Hepatocyte (in vitro differentiated cells): ENCODE measurements at regions not wholly inside any gene's neighbourhood (a gene's known extent, or its start where the extent isn't known, plus 50 kb on each side); places are given as distances from the start of the nearest gene placed in this dataset.

Source experiments
- EZH2 ChIP-seq: fragments of 200-600 bp; sonication (generic); IDR thresholded peaks from 2 replicates; pipeline ENCODE4 v1.6.1; 2016; ENCODE audit warnings: antibody characterized with exemption, mild to moderate bottlenecking, borderline replicate concordance
- EZH2phosphoT487 ChIP-seq: fragments of 200-600 bp; sonication (generic); IDR thresholded peaks from one replicate; pipeline ENCODE4 v1.6.1; 2018; ENCODE audit warnings: antibody characterized with exemption, mild to moderate bottlenecking, low read depth, moderate library complexity; ENCODE audit not compliant: unreplicated experiment, severe bottlenecking
- TF ChIP-seq, protein P1 (sequence below): fragments of 200-600 bp; sonication (generic); IDR thresholded peaks from 2 replicates; pipeline ENCODE4 v1.5.1; 2016; ENCODE audit warnings: antibody characterized with exemption, mild to moderate bottlenecking; ENCODE audit not compliant: poor library complexity

DNA sequence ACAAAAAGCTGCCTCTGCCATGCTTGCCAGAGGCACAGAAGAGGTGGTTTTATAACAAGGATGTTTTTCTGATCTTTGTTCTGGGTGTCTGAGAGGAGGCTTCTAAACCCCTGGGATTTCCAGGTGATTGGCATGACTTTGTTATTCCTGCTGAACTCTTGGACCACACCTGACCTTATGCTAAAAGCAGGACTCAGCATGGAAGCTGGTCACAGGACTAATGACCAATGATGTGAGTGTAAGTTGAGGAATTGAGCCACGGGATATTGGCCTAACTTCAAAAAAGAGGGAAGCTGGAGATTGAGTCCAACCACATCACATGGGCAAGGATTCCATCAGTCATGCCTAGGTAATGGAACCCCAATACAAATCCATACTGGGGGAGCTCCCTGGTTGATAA lies 437.9 kb downstream of the POM121L12 start:
- TF ChIP-seq, protein P1, sequence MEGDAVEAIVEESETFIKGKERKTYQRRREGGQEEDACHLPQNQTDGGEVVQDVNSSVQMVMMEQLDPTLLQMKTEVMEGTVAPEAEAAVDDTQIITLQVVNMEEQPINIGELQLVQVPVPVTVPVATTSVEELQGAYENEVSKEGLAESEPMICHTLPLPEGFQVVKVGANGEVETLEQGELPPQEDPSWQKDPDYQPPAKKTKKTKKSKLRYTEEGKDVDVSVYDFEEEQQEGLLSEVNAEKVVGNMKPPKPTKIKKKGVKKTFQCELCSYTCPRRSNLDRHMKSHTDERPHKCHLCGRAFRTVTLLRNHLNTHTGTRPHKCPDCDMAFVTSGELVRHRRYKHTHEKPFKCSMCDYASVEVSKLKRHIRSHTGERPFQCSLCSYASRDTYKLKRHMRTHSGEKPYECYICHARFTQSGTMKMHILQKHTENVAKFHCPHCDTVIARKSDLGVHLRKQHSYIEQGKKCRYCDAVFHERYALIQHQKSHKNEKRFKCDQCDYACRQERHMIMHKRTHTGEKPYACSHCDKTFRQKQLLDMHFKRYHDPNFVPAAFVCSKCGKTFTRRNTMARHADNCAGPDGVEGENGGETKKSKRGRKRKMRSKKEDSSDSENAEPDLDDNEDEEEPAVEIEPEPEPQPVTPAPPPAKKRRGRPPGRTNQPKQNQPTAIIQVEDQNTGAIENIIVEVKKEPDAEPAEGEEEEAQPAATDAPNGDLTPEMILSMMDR, result no peak
- TF ChIP-seq EZH2phosphoT487 (no peak), EZH2 (no peak)
